GM13976 (cell line): ENCODE measurements at regions not wholly inside any gene's neighbourhood (a gene's known extent, or its start where the extent isn't known, plus 50 kb on each side); places are given as distances from the start of the nearest gene placed in this dataset.

Source experiments
- DNase-seq: peaks from one replicate; pipeline ENCODE4 v3.0.0; 2012; ENCODE audit warnings: low spot score
- CTCF ChIP-seq: IDR thresholded peaks from 2 replicates; pipeline ENCODE4 v1.5.1; 2012; ENCODE audit warnings: borderline replicate concordance, mild to moderate bottlenecking; ENCODE audit not compliant: insufficient read depth; ENCODE audit errors: extremely low read depth, missing control alignments, control extremely low read depth
- in situ Hi-C: fragments of 300-500 bp; cut with MboI; formaldehyde crosslinking; loops from one replicate; pipeline ENCODE4 v1.12.0; 2022; ENCODE audit warnings: low sequenced_read_pairs, mixed read lengths, inconsistent platforms; ENCODE audit not compliant: unreplicated experiment

GRCh38 chr15:29364426-29365078 lies 94.9 kb upstream of the NSMCE3 start:
- in situ Hi-C loops: no loop called here
- no peak for DNase-seq
- no peak for TF ChIP-seq CTCF

GRCh38 chr15:29361560-29361959 lies 91.9 kb upstream of the NSMCE3 start:
- no peak for TF ChIP-seq CTCF
- DNase-seq: no peak
- in situ Hi-C loops: no loop called here

GRCh38 chr15:29360152-29360551 lies 90.5 kb upstream of the NSMCE3 start:
- in situ Hi-C loops: no loop called here
- no peak for DNase-seq
- no peak for TF ChIP-seq CTCF

- TF ChIP-seq CTCF: no peak
- no peak for DNase-seq
- in situ Hi-C loops: no loop called here
Measured at GRCh38 chr15:29356786-29357185, 87.2 kb upstream of the NSMCE3 start.

- in situ Hi-C loops: no loop called here
- peak; percentile 6 for DNase-seq
- no peak for TF ChIP-seq CTCF
Measured at GRCh38 chr15:29355477-29355876, 85.9 kb upstream of the NSMCE3 start.

- DNase-seq: no peak
- in situ Hi-C loops: no loop called here
- no peak for TF ChIP-seq CTCF
Measured at GRCh38 chr15:29352402-29352801, 82.8 kb upstream of the NSMCE3 start.
